Panc1 (cell line): ENCODE measurements at regions not wholly inside any gene's neighbourhood (a gene's known extent, or its start where the extent isn't known, plus 50 kb on each side); places are given as distances from the start of the nearest gene placed in this dataset.
"Not testable (repeated sequence)": the region's sequence is repeated elsewhere in the genome, so short reads cannot be mapped to it uniquely, and the experiment has no call there.

Experiments used
- ATAC-seq: fragments of 200-7000 bp; cut with Tn5 transposase; 2 replicates; pipeline ENCODE4 v1.9.1; 2020; ENCODE audit warnings: mild to moderate bottlenecking, moderate library complexity
- BruUV-seq: library from RNA; stranded (reverse); fragments of 400-500 nt; replicated peaks from 2 replicates; lab custom pipeline; 2021; lab: Mats Ljungman, UMichigan
- CTCF ChIA-PET: fragments of 300-600 bp; sonication (Branson Sonifier 250); formaldehyde crosslinking; loops from one replicate; lab custom pipeline; 2022; ENCODE audit warnings: antibody characterized with exemption; lab: Charles Lee
- POLR2A ChIA-PET: fragments of 300-600 bp; sonication (Branson Sonifier 250); formaldehyde crosslinking; loops from one replicate; lab custom pipeline; 2022; ENCODE audit warnings: antibody characterized with exemption; lab: Charles Lee
- DNase-seq: peaks from one replicate; pipeline ENCODE4 v3.0.0-alpha.2; 2010; ENCODE audit warnings: low read depth, low spot score
- H3K27ac ChIP-seq: 2 replicates; pipeline ENCODE4 v1.5.1; 2011; ENCODE audit warnings: mild to moderate bottlenecking, low read length, inconsistent platforms
- H3K27me3 ChIP-seq: fragments of 200-500 bp; sonication (Bioruptor generic); 2 replicates; pipeline ENCODE4 v1.6.0; 2014; ENCODE audit warnings: low read length, inconsistent platforms; ENCODE audit not compliant: control insufficient read depth, insufficient read depth
- H3K36me3 ChIP-seq: fragments of 200-500 bp; sonication (Bioruptor generic); 2 replicates; pipeline ENCODE4 v1.5.1; 2014; ENCODE audit warnings: inconsistent platforms, mild to moderate bottlenecking, low read length, moderate library complexity; ENCODE audit not compliant: control insufficient read depth, insufficient read depth
- H3K4me1 ChIP-seq: 2 replicates; pipeline ENCODE4 v1.5.1; 2011; ENCODE audit warnings: inconsistent platforms, mild to moderate bottlenecking, low read length, moderate library complexity; ENCODE audit not compliant: control insufficient read depth, insufficient read depth
- H3K4me3 ChIP-seq, 2 experiments: 2 replicates each; pipeline ENCODE4 v1.5.1; 2011 to 2012; ENCODE audit warnings: low read depth in 2 of 2, low read length in 2 of 2, mild to moderate bottlenecking in 2 of 2, inconsistent platforms in 1 of 2, moderate library complexity in 1 of 2
- H3K9me3 ChIP-seq: fragments of 200-500 bp; sonication (Bioruptor generic); 2 replicates; pipeline ENCODE4 v1.5.1; 2014; ENCODE audit warnings: low read depth, mild to moderate bottlenecking, inconsistent platforms, low read length, moderate library complexity; ENCODE audit not compliant: control insufficient read depth, insufficient read depth
- CTCF ChIP-seq: fragments of 450-650 bp; IDR thresholded peaks from 2 replicates; pipeline ENCODE4 v1.5.1; 2017; ENCODE audit warnings: mild to moderate bottlenecking
- POLR2AphosphoS5 ChIP-seq: IDR thresholded peaks from 2 replicates; pipeline ENCODE4 v1.6.1; 2012; ENCODE audit warnings: mild to moderate bottlenecking, low read depth, low read length, moderate library complexity
- SIN3A ChIP-seq: IDR thresholded peaks from 2 replicates; pipeline ENCODE4 v1.6.1; 2012; ENCODE audit warnings: low read depth, mild to moderate bottlenecking, low read length, moderate library complexity, borderline replicate concordance; ENCODE audit not compliant: insufficient read depth
- TCF7L2 ChIP-seq: IDR thresholded peaks from 2 replicates; pipeline ENCODE4 v1.6.1; 2011; ENCODE audit warnings: mild to moderate bottlenecking, low read depth, low read length, inconsistent platforms
- in situ Hi-C: cut with HindIII; loops from 2 replicates; pipeline ENCODE4 v1.10.0; 2016; ENCODE audit warnings: low sequenced_read_pairs, low pct_unique_long_range_greater_than_20kb
- intact Hi-C: fragments of 100-400 bp; cut with micrococcal nuclease; formaldehyde crosslinking; loops from one replicate; pipeline ENCODE4 v1.10.0; 2022; ENCODE audit not compliant: unreplicated experiment
- TF ChIP-seq, protein P1 (sequence below), 2 experiments: IDR thresholded peaks; 2 replicates each; pipeline ENCODE4 v1.6.1; 2011 to 2012; ENCODE audit warnings: low read depth in 2 of 2, control low read depth in 1 of 2, low read length in 1 of 2, mild to moderate bottlenecking in 1 of 2, moderate library complexity in 1 of 2; ENCODE audit not compliant: insufficient read depth in 1 of 2

- no peak overlapping the region for H3K27ac ChIP-seq
- CTCF ChIA-PET = no interaction called here
- intact Hi-C loops = no loop called here
- H3K36me3 ChIP-seq = no peaks in the 10 kb centered on the region
- POLR2A ChIA-PET = no interaction called here
- DNase-seq (no peak), ATAC-seq (no peak)
- H3K4me3 ChIP-seq = no peak overlapping the region
- no TSS peak for BruUV-seq
- no peaks in the 10 kb centered on the region for H3K4me1 ChIP-seq
- no peaks in the 10 kb centered on the region for H3K27me3 ChIP-seq
- TF ChIP-seq POLR2AphosphoS5 = no peak
- no peak for TF ChIP-seq SIN3A
- no peak for TF ChIP-seq CTCF
- TF ChIP-seq TCF7L2 = no peak
- TF ChIP-seq, protein P1, sequence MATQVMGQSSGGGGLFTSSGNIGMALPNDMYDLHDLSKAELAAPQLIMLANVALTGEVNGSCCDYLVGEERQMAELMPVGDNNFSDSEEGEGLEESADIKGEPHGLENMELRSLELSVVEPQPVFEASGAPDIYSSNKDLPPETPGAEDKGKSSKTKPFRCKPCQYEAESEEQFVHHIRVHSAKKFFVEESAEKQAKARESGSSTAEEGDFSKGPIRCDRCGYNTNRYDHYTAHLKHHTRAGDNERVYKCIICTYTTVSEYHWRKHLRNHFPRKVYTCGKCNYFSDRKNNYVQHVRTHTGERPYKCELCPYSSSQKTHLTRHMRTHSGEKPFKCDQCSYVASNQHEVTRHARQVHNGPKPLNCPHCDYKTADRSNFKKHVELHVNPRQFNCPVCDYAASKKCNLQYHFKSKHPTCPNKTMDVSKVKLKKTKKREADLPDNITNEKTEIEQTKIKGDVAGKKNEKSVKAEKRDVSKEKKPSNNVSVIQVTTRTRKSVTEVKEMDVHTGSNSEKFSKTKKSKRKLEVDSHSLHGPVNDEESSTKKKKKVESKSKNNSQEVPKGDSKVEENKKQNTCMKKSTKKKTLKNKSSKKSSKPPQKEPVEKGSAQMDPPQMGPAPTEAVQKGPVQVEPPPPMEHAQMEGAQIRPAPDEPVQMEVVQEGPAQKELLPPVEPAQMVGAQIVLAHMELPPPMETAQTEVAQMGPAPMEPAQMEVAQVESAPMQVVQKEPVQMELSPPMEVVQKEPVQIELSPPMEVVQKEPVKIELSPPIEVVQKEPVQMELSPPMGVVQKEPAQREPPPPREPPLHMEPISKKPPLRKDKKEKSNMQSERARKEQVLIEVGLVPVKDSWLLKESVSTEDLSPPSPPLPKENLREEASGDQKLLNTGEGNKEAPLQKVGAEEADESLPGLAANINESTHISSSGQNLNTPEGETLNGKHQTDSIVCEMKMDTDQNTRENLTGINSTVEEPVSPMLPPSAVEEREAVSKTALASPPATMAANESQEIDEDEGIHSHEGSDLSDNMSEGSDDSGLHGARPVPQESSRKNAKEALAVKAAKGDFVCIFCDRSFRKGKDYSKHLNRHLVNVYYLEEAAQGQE (IDR thresholded peaks at IDR 0.05; ENCODE audit: insufficient read depth in 1 of 2, low read depth in 2 of 2, low read length in 1 of 2) = no peak
- in situ Hi-C loops = no loop called here
- no peaks in the 10 kb centered on the region for H3K9me3 ChIP-seq
Observed at GRCh38 chr6:67909354-67909753, 725.7 kb upstream of the ADGRB3 start.

- ChIA-PET POLR2A (no interaction called here), CTCF (no interaction called here)
- in situ Hi-C loops (no loop called here), intact Hi-C loops (no loop called here)
- H3K9me3 ChIP-seq = no peaks in the 10 kb centered on the region
- H3K27me3 ChIP-seq = no peaks in the 10 kb centered on the region
- DNase-seq (no peak), ATAC-seq (no peak)
- H3K27ac ChIP-seq = no peak overlapping the region
- H3K4me1 ChIP-seq = no peaks in the 10 kb centered on the region
- TF ChIP-seq TCF7L2 (no peak), CTCF (no peak), SIN3A (no peak), POLR2AphosphoS5 (no peak)
- TF ChIP-seq, protein P1 (IDR thresholded peaks at IDR 0.05; ENCODE audit: insufficient read depth in 1 of 2, low read depth in 2 of 2, low read length in 1 of 2) = no peak
- H3K4me3 ChIP-seq = no peak overlapping the region
- no peaks in the 10 kb centered on the region for H3K36me3 ChIP-seq
- no TSS peak for BruUV-seq
Observed at GRCh38 chr6:67908379-67908778, 726.7 kb upstream of the ADGRB3 start.

DNA sequence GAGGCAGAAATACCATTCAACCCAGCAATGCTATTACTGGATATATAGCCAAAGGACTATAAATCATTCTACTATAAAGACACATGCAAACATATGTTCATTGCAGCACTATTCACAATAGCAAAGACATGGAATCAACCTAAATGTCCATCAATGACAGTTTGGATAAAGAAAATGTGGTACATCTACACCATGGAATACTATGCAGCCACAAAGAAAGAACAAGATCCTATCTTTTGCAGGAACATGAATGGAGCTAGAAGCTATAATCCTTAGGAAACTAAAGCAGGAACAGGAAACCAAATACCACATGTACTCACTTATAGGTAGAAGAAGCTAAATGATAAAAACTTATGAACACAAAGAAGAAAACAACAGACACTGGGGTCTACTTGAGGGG lies 730.3 kb upstream of the ADGRB3 start:
- DNase-seq, in situ Hi-C loops, H3K27me3 ChIP-seq, H3K4me1 ChIP-seq, CTCF ChIA-PET, H3K4me3 ChIP-seq, BruUV-seq, POLR2A ChIA-PET, H3K9me3 ChIP-seq, intact Hi-C loops, H3K27ac ChIP-seq, H3K36me3 ChIP-seq, ATAC-seq: not testable (repeated sequence)
